DND-41 (cell line): ENCODE measurements at regions not wholly inside any gene's neighbourhood (a gene's known extent, or its start where the extent isn't known, plus 50 kb on each side); places are given as distances from the start of the nearest gene placed in this dataset.

Experiments used
- EZH2 ChIP-seq: IDR thresholded peaks from 3 replicates; pipeline ENCODE4 v1.6.1; 2012; ENCODE audit warnings: borderline replicate concordance, low read depth, mild to moderate bottlenecking, moderate library complexity, low read length, inconsistent platforms; ENCODE audit not compliant: severe bottlenecking
- TF ChIP-seq, protein P1 (sequence below): IDR thresholded peaks from 2 replicates; pipeline ENCODE4 v1.5.1; 2012; ENCODE audit warnings: borderline replicate concordance, low read length, moderate library complexity, mild to moderate bottlenecking; ENCODE audit not compliant: poor library complexity, severe bottlenecking; ENCODE audit errors: extremely low read depth

- TF ChIP-seq, protein P1, sequence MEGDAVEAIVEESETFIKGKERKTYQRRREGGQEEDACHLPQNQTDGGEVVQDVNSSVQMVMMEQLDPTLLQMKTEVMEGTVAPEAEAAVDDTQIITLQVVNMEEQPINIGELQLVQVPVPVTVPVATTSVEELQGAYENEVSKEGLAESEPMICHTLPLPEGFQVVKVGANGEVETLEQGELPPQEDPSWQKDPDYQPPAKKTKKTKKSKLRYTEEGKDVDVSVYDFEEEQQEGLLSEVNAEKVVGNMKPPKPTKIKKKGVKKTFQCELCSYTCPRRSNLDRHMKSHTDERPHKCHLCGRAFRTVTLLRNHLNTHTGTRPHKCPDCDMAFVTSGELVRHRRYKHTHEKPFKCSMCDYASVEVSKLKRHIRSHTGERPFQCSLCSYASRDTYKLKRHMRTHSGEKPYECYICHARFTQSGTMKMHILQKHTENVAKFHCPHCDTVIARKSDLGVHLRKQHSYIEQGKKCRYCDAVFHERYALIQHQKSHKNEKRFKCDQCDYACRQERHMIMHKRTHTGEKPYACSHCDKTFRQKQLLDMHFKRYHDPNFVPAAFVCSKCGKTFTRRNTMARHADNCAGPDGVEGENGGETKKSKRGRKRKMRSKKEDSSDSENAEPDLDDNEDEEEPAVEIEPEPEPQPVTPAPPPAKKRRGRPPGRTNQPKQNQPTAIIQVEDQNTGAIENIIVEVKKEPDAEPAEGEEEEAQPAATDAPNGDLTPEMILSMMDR = no peak
- TF ChIP-seq EZH2 = no peak
Measured at GRCh38 chr21:33980276-33980916, 64.8 kb upstream of the ATP5PO start.
